OCI-LY1 (cell line): ENCODE measurements at regions not wholly inside any gene's neighbourhood (a gene's known extent, or its start where the extent isn't known, plus 50 kb on each side); places are given as distances from the start of the nearest gene placed in this dataset.

ENCODE experiments used
- EZH2 ChIP-seq: fragments of 200-600 bp; sonication (generic), shearing (Covaris generic); IDR thresholded peaks from 2 replicates; pipeline ENCODE4 v1.8.0; 2017; ENCODE audit warnings: borderline replicate concordance, mixed run types, mild to moderate bottlenecking, antibody characterized with exemption, low read length, moderate library complexity, mixed read lengths
- TF ChIP-seq, protein P1 (sequence below): fragments of 200-600 bp; sonication (generic), shearing (Covaris generic); IDR thresholded peaks from 2 replicates; pipeline ENCODE4 v1.5.1; 2017; ENCODE audit warnings: mild to moderate bottlenecking, antibody characterized with exemption, low read length, moderate library complexity, mixed read lengths

DNA sequence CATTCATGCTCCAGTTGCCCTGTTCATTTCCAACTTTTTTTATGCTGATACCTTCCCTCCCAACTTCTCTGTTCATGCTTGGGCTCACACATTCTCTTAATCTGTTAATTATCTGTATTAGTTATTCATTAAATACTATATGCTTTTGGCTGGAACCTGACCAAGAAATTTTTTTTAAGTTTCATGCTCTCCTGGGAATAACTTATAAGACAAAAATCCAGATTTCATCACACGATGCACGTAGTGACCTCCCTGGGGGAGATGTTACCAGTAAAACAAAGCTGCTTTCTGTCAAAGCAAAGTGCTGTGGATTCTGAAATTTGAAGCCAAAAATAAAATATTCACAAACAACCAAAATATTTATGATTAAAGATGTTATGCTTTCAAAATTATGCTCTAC is 215.0 kb upstream of the USP15 start:
- TF ChIP-seq, protein P1, sequence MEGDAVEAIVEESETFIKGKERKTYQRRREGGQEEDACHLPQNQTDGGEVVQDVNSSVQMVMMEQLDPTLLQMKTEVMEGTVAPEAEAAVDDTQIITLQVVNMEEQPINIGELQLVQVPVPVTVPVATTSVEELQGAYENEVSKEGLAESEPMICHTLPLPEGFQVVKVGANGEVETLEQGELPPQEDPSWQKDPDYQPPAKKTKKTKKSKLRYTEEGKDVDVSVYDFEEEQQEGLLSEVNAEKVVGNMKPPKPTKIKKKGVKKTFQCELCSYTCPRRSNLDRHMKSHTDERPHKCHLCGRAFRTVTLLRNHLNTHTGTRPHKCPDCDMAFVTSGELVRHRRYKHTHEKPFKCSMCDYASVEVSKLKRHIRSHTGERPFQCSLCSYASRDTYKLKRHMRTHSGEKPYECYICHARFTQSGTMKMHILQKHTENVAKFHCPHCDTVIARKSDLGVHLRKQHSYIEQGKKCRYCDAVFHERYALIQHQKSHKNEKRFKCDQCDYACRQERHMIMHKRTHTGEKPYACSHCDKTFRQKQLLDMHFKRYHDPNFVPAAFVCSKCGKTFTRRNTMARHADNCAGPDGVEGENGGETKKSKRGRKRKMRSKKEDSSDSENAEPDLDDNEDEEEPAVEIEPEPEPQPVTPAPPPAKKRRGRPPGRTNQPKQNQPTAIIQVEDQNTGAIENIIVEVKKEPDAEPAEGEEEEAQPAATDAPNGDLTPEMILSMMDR = no peak
- no peak for TF ChIP-seq EZH2
